ENCODE measurements at regions not wholly inside any gene's neighbourhood (a gene's known extent, or its start where the extent isn't known, plus 50 kb on each side); places are given as distances from the start of the nearest gene placed in this dataset.

DNA sequence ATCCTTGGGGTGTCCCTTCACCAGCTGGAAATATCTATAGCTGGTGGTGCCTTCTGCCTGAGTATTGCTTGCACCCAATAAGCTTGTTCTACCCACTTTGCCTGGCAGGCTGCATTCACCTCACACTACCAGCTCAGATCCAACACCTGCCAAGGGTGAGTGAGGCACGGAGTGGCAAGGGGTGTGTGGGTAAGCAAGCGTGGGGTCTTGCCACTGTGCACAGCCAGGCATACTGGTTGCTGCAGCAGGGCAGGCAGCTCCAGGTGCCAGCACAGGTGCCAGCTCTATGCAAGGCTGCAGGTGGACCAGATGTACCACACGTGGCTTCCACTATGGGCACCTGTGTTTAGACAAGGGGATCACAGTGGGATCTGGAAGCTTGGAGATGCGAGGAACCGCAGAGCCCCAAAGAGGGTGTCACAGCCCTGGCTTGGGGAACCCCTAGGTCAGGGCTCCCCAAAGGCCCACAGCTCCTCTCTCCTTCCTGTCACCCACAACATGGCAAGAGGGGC lies 167.7 kb upstream of the MRPS30 start:
- no peak for TF ChIP-seq CTCF (IDR thresholded peaks at IDR 0.05)
- Histone ChIP-seq H3K27ac (no peak overlapping the region), H3K4me3 (no peak overlapping the region), H3K9me3 (no peaks in the 10 kb centered on the region), H3K4me1 (no peaks in the 10 kb centered on the region), H3K36me3 (no peaks in the 10 kb centered on the region), H3K27me3 (no peaks in the 10 kb centered on the region)
- DNase-seq, result no peak
- intact Hi-C loops (cut with DNase I; ENCODE audit: low total_unique reads), result no loop called here

DNA sequence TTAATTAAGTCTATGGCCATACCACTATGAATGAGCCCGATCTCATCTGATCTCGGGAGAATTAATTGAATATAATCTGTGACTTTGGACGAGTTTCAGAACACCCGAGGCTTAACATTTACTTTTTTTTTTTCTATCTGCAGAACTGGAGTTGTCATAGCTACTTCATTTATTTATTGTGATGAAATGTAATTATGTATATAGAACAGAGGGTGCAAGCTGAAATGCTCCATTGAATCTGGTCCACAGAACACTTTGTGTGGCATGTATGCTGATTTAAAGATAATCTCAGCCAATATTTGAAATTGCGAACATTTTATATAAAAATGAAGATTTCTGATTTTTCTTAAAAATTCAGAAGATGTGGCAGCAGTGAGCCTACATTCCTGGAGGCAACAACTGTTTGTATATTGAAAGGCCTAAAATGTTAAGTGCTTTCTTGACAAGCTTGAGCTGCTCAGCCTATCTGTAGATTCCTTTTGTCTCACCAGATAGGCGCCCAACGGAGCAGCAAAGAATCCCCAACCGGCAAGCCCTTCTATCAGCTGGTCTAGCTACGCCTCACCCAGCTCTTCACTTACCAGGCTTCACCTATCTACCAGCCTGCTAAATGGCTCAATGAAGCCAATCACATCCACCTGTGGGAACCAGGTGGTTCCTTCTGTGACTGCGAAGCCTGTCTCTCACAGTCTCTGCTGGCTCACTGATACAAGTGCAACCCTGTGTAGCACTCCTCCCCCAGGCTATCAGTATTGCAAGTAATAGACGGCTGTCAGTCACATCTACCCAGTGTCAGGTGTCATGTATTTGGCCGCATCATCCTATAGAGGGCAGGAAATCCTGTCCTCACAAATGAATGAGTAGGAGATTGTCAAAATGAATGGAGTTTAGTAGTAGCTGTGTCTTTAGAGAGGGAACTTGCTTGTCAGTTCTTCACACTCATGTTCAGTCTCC lies 170.6 kb upstream of the MRPS30 start:
- Histone ChIP-seq H3K9me3 (no peaks in the 10 kb centered on the region), H3K4me1 (no peaks in the 10 kb centered on the region), H3K27ac (no peak overlapping the region), H3K4me3 (no peak overlapping the region), H3K36me3 (no peaks in the 10 kb centered on the region), H3K27me3 (no peaks in the 10 kb centered on the region)
- TF ChIP-seq CTCF (IDR thresholded peaks at IDR 0.05), result no peak
- DNase-seq, result no peak
- intact Hi-C loops (cut with DNase I; ENCODE audit: low total_unique reads), result no loop called here

DNA sequence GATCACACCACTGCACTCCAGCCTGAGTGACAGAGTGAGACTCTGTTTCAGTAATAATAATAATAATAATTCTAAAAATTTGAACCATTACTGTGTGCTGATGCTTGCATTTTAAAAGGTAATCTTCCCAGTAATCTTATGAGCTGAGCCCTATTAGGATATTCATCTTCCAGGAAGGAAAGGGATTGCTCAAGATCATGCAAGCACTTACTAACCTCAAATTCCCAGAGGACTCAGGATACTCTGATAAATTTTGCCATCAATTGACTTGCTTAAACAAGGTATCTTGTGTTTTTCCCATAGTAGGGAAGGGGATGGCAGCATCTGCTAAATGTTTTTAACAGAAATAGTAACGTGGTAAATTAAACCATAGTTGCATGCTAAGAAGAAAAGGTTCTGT lies 176.4 kb upstream of the MRPS30 start:
- Histone ChIP-seq H3K27ac (no peak overlapping the region), H3K36me3 (no peaks in the 10 kb centered on the region), H3K9me3 (no peaks in the 10 kb centered on the region), H3K4me3 (no peak overlapping the region), H3K4me1 (no peaks in the 10 kb centered on the region), H3K27me3 (no peaks in the 10 kb centered on the region)
- DNase-seq, result no peak
- no peak for TF ChIP-seq CTCF (IDR thresholded peaks at IDR 0.05)
- intact Hi-C loops (cut with DNase I; ENCODE audit: low total_unique reads), result no loop called here

- H3K4me3 ChIP-seq, result no peak overlapping the region
- intact Hi-C loops (cut with DNase I; ENCODE audit: low total_unique reads), result no loop called here
These were observed 181.9 kb upstream of the MRPS30 start for GRCh38 chr5:44626846-44627245.

GRCh38 chr5:44622331-44622730 lies 186.4 kb upstream of the MRPS30 start:
- H3K4me3 ChIP-seq, result no peak overlapping the region
- intact Hi-C loops (cut with DNase I; ENCODE audit: low total_unique reads), result no loop called here
- H3K4me1 ChIP-seq, result no peaks in the 10 kb centered on the region
- TF ChIP-seq CTCF (IDR thresholded peaks at IDR 0.05), result no peak
- H3K36me3 ChIP-seq, result no peaks in the 10 kb centered on the region
- H3K9me3 ChIP-seq, result no peaks in the 10 kb centered on the region
- no peaks in the 10 kb centered on the region for H3K27me3 ChIP-seq
- DNase-seq, result no peak
- no peak overlapping the region for H3K27ac ChIP-seq

More at GRCh38 chr5:44626846-44627245, 181.9 kb upstream of the MRPS30 start:
- TF ChIP-seq CTCF (IDR thresholded peaks at IDR 0.05), result no peak
- H3K27ac ChIP-seq, result no peak overlapping the region
- no peaks in the 10 kb centered on the region for H3K4me1 ChIP-seq
- DNase-seq, result no peak
- no peaks in the 10 kb centered on the region for H3K36me3 ChIP-seq
- H3K9me3 ChIP-seq, result no peaks in the 10 kb centered on the region
- H3K27me3 ChIP-seq, result no peaks in the 10 kb centered on the region
